K562 (cell line): ENCODE measurements at regions not wholly inside any gene's neighbourhood (a gene's known extent, or its start where the extent isn't known, plus 50 kb on each side); places are given as distances from the start of the nearest gene placed in this dataset.

Source experiments
- ATAC-seq: fragments of 200-7000 bp; cut with Tn5 transposase; 3 replicates; pipeline ENCODE4 v1.9.1; 2020; ENCODE audit warnings: moderate library complexity
- BruUV-seq: library from RNA; stranded (reverse); fragments of 400-500 nt; replicated peaks from 2 replicates; lab custom pipeline; 2021; lab: Mats Ljungman, UMichigan
- CTCF ChIA-PET: fragments of 300-600 bp; formaldehyde crosslinking; extraction: SDS; loops from one replicate; lab custom pipeline; 2021; ENCODE audit warnings: low intra/inter-chr PET ratio; lab: Yijun Ruan, JAX
- POLR2A ChIA-PET: fragments of 300-600, 350-650 bp; sonication (Branson Sonifier 250); formaldehyde crosslinking; extraction: SDS; loops from one replicate; lab custom pipeline; 2021; ENCODE audit warnings: antibody characterized with exemption, inconsistent platforms; lab: Yijun Ruan, JAX
- DNase-seq, 4 experiments: peaks; one replicate each; pipeline versions ENCODE4 v3.0.0 to v3.0.0-alpha.2; 2011 to 2018; ENCODE audit warnings: low spot score in 3 of 4, mixed read lengths in 3 of 4; ENCODE audit errors: extremely low read depth in 1 of 4
- FAIRE-seq: peaks from 2 replicates; lab custom pipeline; 2011; peaks lifted over from hg19 to GRCh38; lab: Jason Lieb, UNC
- H2AFZ ChIP-seq: 2 replicates; pipeline ENCODE4 v1.6.0; 2011; ENCODE audit warnings: low read depth, low read length, control low read depth, inconsistent platforms
- H3K27ac ChIP-seq: fragments of 200-600 bp; 3 replicates; pipeline ENCODE4 v1.8.0; 2011; ENCODE audit warnings: low read depth, mild to moderate bottlenecking, control low read depth, inconsistent platforms, low read length, moderate library complexity, mixed read lengths; ENCODE audit errors: extremely low read depth
- H3K27me3 ChIP-seq, 2 experiments: fragments of 300-600 bp in 1 of 2; 2 replicates in 1 of 2; 3 replicates in 1 of 2; pipeline versions ENCODE4 v1.6.0 to v1.8.0; 2011; ENCODE audit warnings: inconsistent platforms in 2 of 2, low read length in 2 of 2, mild to moderate bottlenecking in 1 of 2, mixed read lengths in 1 of 2, moderate library complexity in 1 of 2; ENCODE audit not compliant: control insufficient read depth in 2 of 2, insufficient read depth in 2 of 2
- H3K36me3 ChIP-seq: fragments of 300-600 bp; 3 replicates; pipeline ENCODE4 v1.8.0; 2011; ENCODE audit warnings: mild to moderate bottlenecking, low read length, inconsistent platforms; ENCODE audit not compliant: control insufficient read depth, insufficient read depth
- H3K4me1 ChIP-seq, 2 experiments: fragments of 200-600 bp in 1 of 2; replicated peaks in 1 of 2; 2 replicates in 1 of 2; 3 replicates in 1 of 2; pipeline versions ENCODE4 v1.5.1 to v1.8.0; 2011; ENCODE audit warnings: inconsistent platforms in 2 of 2, low read length in 2 of 2, mild to moderate bottlenecking in 1 of 2, mixed read lengths in 1 of 2, moderate library complexity in 1 of 2; ENCODE audit not compliant: control insufficient read depth in 2 of 2, insufficient read depth in 2 of 2
- H3K4me2 ChIP-seq: 2 replicates; pipeline ENCODE4 v1.6.1; 2011; ENCODE audit warnings: low read length, control low read depth, inconsistent platforms, mixed read lengths; ENCODE audit not compliant: insufficient read depth
- H3K4me3 ChIP-seq: fragments of 200-600 bp; sonication (generic), shearing (Covaris generic); 2 replicates; pipeline ENCODE4 v1.5.1; 2016; ENCODE audit warnings: control low read depth, inconsistent platforms
- H3K79me2 ChIP-seq: fragments of 200-600 bp; 3 replicates; pipeline ENCODE4 v1.8.0; 2011; ENCODE audit warnings: low read length, inconsistent platforms; ENCODE audit not compliant: control insufficient read depth, insufficient read depth
- H3K9ac ChIP-seq, 2 experiments: 2 replicates each; pipeline versions ENCODE4 v1.6.0 to v1.6.1; 2011; ENCODE audit warnings: low read depth in 2 of 2, low read length in 2 of 2, control low read depth in 1 of 2, inconsistent platforms in 1 of 2, mild to moderate bottlenecking in 1 of 2, mixed read lengths in 1 of 2; ENCODE audit not compliant: insufficient read depth in 1 of 2
- H3K9me1 ChIP-seq: one replicate; pipeline ENCODE4 v1.6.0; 2011; ENCODE audit warnings: inconsistent platforms, mild to moderate bottlenecking, low read length, moderate library complexity; ENCODE audit not compliant: control insufficient read depth, insufficient read depth
- H3K9me3 ChIP-seq: replicated peaks from 2 replicates; pipeline ENCODE4 v1.5.1; 2011; ENCODE audit warnings: low read depth, low read length, inconsistent platforms; ENCODE audit not compliant: control insufficient read depth, insufficient read depth
- H4K20me1 ChIP-seq: replicated peaks from 2 replicates; pipeline ENCODE4 v1.6.1; 2011; ENCODE audit warnings: low read length, inconsistent platforms, mixed read lengths; ENCODE audit not compliant: control insufficient read depth, insufficient read depth
- BCOR ChIP-seq: fragments of 450-650 bp; IDR thresholded peaks from 2 replicates; pipeline ENCODE4 v1.6.1; 2016
- BMI1 ChIP-seq: fragments of 150-350 bp; IDR thresholded peaks from 2 replicates; pipeline ENCODE4 v1.6.1; 2014; ENCODE audit warnings: low read length
- DACH1 ChIP-seq: fragments of 450-650 bp; IDR thresholded peaks from 2 replicates; pipeline ENCODE4 v1.6.1; 2018; ENCODE audit not compliant: partially characterized antibody
- ELF1 ChIP-seq: fragments of 200-800 bp; sonication (Bioruptor generic); IDR thresholded peaks from 2 replicates; pipeline ENCODE4 v1.6.1; 2016; ENCODE audit warnings: missing genetic modification characterization, missing compliant biosample characterization
- ETS2 ChIP-seq: IDR thresholded peaks from 2 replicates; pipeline ENCODE4 v1.6.1; 2016; ENCODE audit warnings: borderline replicate concordance, missing genetic modification characterization, mild to moderate bottlenecking, moderate library complexity, missing compliant biosample characterization; ENCODE audit not compliant: poor library complexity, severe bottlenecking
- GATAD2B ChIP-seq: fragments of 450-650 bp; IDR thresholded peaks from 2 replicates; pipeline ENCODE4 v1.6.1; 2017; ENCODE audit warnings: mild to moderate bottlenecking, borderline replicate concordance
- HOMEZ ChIP-seq: fragments of 250-450 bp; sonication (Bioruptor Pico); IDR thresholded peaks from 2 replicates; pipeline ENCODE4 v1.4.0; 2020; ENCODE audit warnings: mild to moderate bottlenecking, moderate library complexity
- ILF3 ChIP-seq: fragments of 450-650 bp; IDR thresholded peaks from 2 replicates; pipeline ENCODE4 v1.6.1; 2018; ENCODE audit warnings: antibody characterized with exemption, mild to moderate bottlenecking, moderate library complexity, borderline replicate concordance
- LEF1 ChIP-seq: fragments of 450-650 bp; IDR thresholded peaks from 2 replicates; pipeline ENCODE4 v1.6.1; 2016; ENCODE audit warnings: mild to moderate bottlenecking
- MTA1 ChIP-seq: fragments of 450-650 bp; IDR thresholded peaks from 2 replicates; pipeline ENCODE4 v1.6.1; 2017; ENCODE audit warnings: borderline replicate concordance
- NR1H2 ChIP-seq: sonication (generic); formaldehyde crosslinking; IDR thresholded peaks from 2 replicates; pipeline ENCODE4 v1.4.0; 2020; ENCODE audit warnings: mild to moderate bottlenecking, missing genetic modification reagents
- RBBP5 ChIP-seq: fragments of 200-600 bp; sonication (generic); IDR thresholded peaks from 2 replicates; pipeline ENCODE4 v1.6.1; 2012; ENCODE audit warnings: borderline replicate concordance, mild to moderate bottlenecking, low read length, control low read depth, inconsistent platforms; ENCODE audit not compliant: insufficient read depth, poor library complexity, severe bottlenecking
- ZNF282 ChIP-seq: sonication (generic); formaldehyde crosslinking; IDR thresholded peaks from 2 replicates; pipeline ENCODE4 v1.8.1; 2023; ENCODE audit warnings: missing genetic modification reagents
- ZNF354B ChIP-seq: fragments of 250-450 bp; sonication (Bioruptor Pico); IDR thresholded peaks from 2 replicates; pipeline ENCODE4 v1.4.0; 2020
- ZNF644 ChIP-seq: fragments of 200-800 bp; sonication (Bioruptor generic); IDR thresholded peaks from 2 replicates; pipeline ENCODE4 v1.6.1; 2016; ENCODE audit warnings: low read depth, missing genetic modification characterization, missing compliant biosample characterization
- WGBS: fragments of 100-300 bp; shearing (Covaris generic); methylation state at CpG from one replicate; pipeline ENCODE4 v1.1.6; 2016; ENCODE audit warnings: low coverage, mixed read lengths; ENCODE audit not compliant: insufficient coverage; ENCODE audit errors: missing lambda C conversion rate; 5-methylcytosine and 5-hydroxymethylcytosine counted together
- in situ Hi-C: fragments of 300-500 bp; cut with MboI; formaldehyde crosslinking; loops from 4 replicates; pipeline ENCODE4 v1.15.0; 2018; ENCODE audit warnings: inconsistent platforms, mixed read lengths
- intact Hi-C: fragments of 100-400 bp; cut with micrococcal nuclease; formaldehyde crosslinking; loops from 2 replicates; pipeline ENCODE4 v1.14.2; 2022

DNA sequence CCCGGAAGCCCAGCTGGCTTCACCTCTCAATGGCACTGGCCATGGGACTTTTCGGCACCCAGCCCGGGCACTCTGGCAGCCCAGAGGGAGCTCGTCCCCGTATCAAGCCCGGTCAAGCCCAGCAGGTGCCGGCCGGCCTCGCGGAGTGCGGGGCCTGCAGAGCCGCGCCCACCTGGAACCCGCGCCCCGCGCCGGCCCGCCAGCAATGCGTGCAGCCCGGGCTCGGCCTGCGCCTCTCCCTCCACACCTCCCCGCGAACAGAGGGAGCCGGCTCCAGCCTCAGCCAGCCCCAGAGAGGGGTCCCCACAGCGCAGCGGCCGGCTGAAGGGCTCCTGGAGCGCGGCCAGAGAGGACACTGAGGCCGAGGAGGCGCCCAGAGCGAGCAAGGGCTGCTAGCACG is 133.6 kb upstream of the FRG1 start:
- no peak for DNase-seq
- H3K9me3 ChIP-seq, result no peaks in the 10 kb centered on the region
- no peak for FAIRE-seq
- H3K9me1 ChIP-seq, result no peaks in the 10 kb centered on the region
- 2% methylated on average over 17 of the region's 35 CpGs for WGBS
- TF ChIP-seq ILF3, result no peak
- no peak for TF ChIP-seq ZNF282 (CRISPR knock-in tag)
- TF ChIP-seq ZNF354B (CRISPR knock-in tag), result no peak
- no peak for TF ChIP-seq GATAD2B
- no peak for TF ChIP-seq ELF1 (tag)
- TF ChIP-seq, all 486 proteins: peak for 0
- no peak overlapping the region for H3K4me3 ChIP-seq
- ChIA-PET CTCF (no interaction called here), POLR2A (no interaction called here)
- H3K79me2 ChIP-seq, result no peaks in the 10 kb centered on the region
- no peak overlapping the region for H3K9ac ChIP-seq
- no peak overlapping the region for H2AFZ ChIP-seq
- ATAC-seq, result no peak
- no peaks in the 10 kb centered on the region for H3K36me3 ChIP-seq
- no peaks in the 10 kb centered on the region for H3K4me1 ChIP-seq
- intact Hi-C loops, result no loop called here
- no peaks in the 10 kb centered on the region for H3K27me3 ChIP-seq
- no TSS peak for BruUV-seq
- no peak overlapping the region for H3K27ac ChIP-seq
- in situ Hi-C loops, result no loop called here
- no peak overlapping the region for H3K4me2 ChIP-seq
- no peaks in the 10 kb centered on the region for H4K20me1 ChIP-seq

DNA sequence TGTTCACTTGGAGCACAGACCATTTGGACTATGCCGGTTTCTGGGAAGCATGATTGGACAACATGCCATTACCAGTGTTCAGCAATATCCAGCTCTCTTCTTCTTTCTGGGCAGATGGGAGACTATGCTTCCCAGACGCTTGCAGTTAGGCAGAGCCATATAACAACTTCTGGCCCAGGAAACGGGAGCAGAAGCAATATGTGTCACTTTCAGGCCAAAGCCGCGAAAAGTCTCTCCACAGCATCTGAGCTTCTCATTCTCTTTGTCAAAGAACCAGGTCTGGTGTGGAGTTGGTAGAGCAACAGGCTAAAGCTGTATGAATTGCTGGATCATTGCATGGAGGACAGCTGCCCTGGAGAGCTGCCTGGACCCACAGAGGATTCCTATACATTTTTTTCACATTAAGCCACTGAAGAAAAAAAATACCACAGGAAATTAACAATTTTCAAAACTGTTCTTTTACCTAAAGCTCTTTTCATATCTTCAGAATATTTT is 131.4 kb upstream of the FRG1 start:
- Histone ChIP-seq H3K4me3 (no peak overlapping the region), H3K27ac (no peak overlapping the region), H2AFZ (no peak overlapping the region), H3K27me3 (no peaks in the 10 kb centered on the region), H3K9me1 (no peaks in the 10 kb centered on the region), H3K36me3 (no peaks in the 10 kb centered on the region), H3K4me1 (no peaks in the 10 kb centered on the region), H3K9me3 (no peaks in the 10 kb centered on the region), H4K20me1 (no peaks in the 10 kb centered on the region), H3K9ac (no peak overlapping the region), H3K4me2 (no peak overlapping the region), H3K79me2 (no peaks in the 10 kb centered on the region)
- ChIA-PET CTCF (no interaction called here), POLR2A (interaction anchor here (0.6 kb wide), 2 partner anchors 14 to 1276 kb away, joined by 3 to 4 read pairs; no protein-coding TSS in a partner anchor)
- in situ Hi-C loops, result no loop called here
- DNase-seq (no peak), FAIRE-seq (no peak), ATAC-seq (no peak)
- intact Hi-C loops, result no loop called here
- 0% methylated on average over 5 of the region's 5 CpGs for WGBS
- BruUV-seq, result no TSS peak
- TF ChIP-seq DACH1 (no peak), NR1H2 (CRISPR knock-in tag) (no peak), RBBP5 (no peak), HOMEZ (CRISPR knock-in tag) (no peak), BMI1 (no peak), ETS2 (no peak), MTA1 (no peak), ZNF644 (tag) (no peak), LEF1 (no peak), BCOR (no peak)
